ENCODE measurements at regions not wholly inside any gene's neighbourhood (a gene's known extent, or its start where the extent isn't known, plus 50 kb on each side); places are given as distances from the start of the nearest gene placed in this dataset.
A peak's percentile ranks its signal among the peaks of the same experiment; 100 is the strongest.

GRCh38 chr1:218584418-218585155 is 239.5 kb downstream of the TGFB2 start:
- peaks cover 24% of the 10 kb centered on the region for H3K4me1 Mint-ChIP-seq
- H3K4me3 Mint-ChIP-seq, result no peak overlapping the region
- peaks cover 20% of the 10 kb centered on the region for H3K36me3 Mint-ChIP-seq (ENCODE audit: low read depth)
- H3K9me3 Mint-ChIP-seq, result peaks cover 21% of the 10 kb centered on the region
- no peak for TF ChIP-seq CTCF (IDR thresholded peaks at IDR 0.05)
- no peaks in the 10 kb centered on the region for H3K27me3 Mint-ChIP-seq (ENCODE audit: low read depth, poor library complexity)
- peak overlapping the region; percentile 52 for H3K27ac Mint-ChIP-seq
- no peak for DNase-seq

- Mint-ChIP-seq H3K27ac (peak overlapping the region; percentile 60), H3K9me3 (peaks cover 21% of the 10 kb centered on the region), H3K36me3 (ENCODE audit: low read depth) (peaks cover 20% of the 10 kb centered on the region), H3K27me3 (ENCODE audit: low read depth, poor library complexity) (peaks cover 3% of the 10 kb centered on the region), H3K4me3 (no peak overlapping the region), H3K4me1 (peaks cover 24% of the 10 kb centered on the region)
- peak; percentile 61 for DNase-seq
- TF ChIP-seq CTCF (IDR thresholded peaks at IDR 0.05), result no peak
These were observed 240.5 kb downstream of the TGFB2 start for GRCh38 chr1:218585511-218586184.

- Mint-ChIP-seq H3K9me3 (peaks cover 20% of the 10 kb centered on the region), H3K4me1 (peaks cover 24% of the 10 kb centered on the region), H3K4me3 (no peak overlapping the region), H3K36me3 (ENCODE audit: low read depth) (peaks cover 20% of the 10 kb centered on the region), H3K27ac (no peak overlapping the region), H3K27me3 (ENCODE audit: low read depth, poor library complexity) (peaks cover 3% of the 10 kb centered on the region)
- no peak for TF ChIP-seq CTCF (IDR thresholded peaks at IDR 0.05)
- no peak for DNase-seq
These were observed 242.8 kb downstream of the TGFB2 start for GRCh38 chr1:218587900-218588299.

GRCh38 chr1:218588540-218589172 is 243.5 kb downstream of the TGFB2 start:
- Mint-ChIP-seq H3K27ac (no peak overlapping the region), H3K36me3 (ENCODE audit: low read depth) (peaks cover 13% of the 10 kb centered on the region), H3K27me3 (ENCODE audit: low read depth, poor library complexity) (peaks cover 3% of the 10 kb centered on the region), H3K9me3 (peaks cover 14% of the 10 kb centered on the region), H3K4me1 (peaks cover 23% of the 10 kb centered on the region), H3K4me3 (no peak overlapping the region)
- TF ChIP-seq CTCF (IDR thresholded peaks at IDR 0.05), result no peak
- no peak for DNase-seq

- H3K4me1 Mint-ChIP-seq, result peaks cover 20% of the 10 kb centered on the region
- H3K36me3 Mint-ChIP-seq (ENCODE audit: low read depth), result peaks cover 6% of the 10 kb centered on the region
- peaks cover 10% of the 10 kb centered on the region for H3K27me3 Mint-ChIP-seq (ENCODE audit: low read depth, poor library complexity)
- no peak for TF ChIP-seq CTCF (IDR thresholded peaks at IDR 0.05)
- H3K9me3 Mint-ChIP-seq, result peaks cover 10% of the 10 kb centered on the region
- H3K4me3 Mint-ChIP-seq, result no peak overlapping the region
- no peak for DNase-seq
- no peak overlapping the region for H3K27ac Mint-ChIP-seq
These were observed 244.4 kb downstream of the TGFB2 start for GRCh38 chr1:218589487-218589886.
